ENCODE measurements at regions not wholly inside any gene's neighbourhood (a gene's known extent, or its start where the extent isn't known, plus 50 kb on each side); places are given as distances from the start of the nearest gene placed in this dataset.

DNA sequence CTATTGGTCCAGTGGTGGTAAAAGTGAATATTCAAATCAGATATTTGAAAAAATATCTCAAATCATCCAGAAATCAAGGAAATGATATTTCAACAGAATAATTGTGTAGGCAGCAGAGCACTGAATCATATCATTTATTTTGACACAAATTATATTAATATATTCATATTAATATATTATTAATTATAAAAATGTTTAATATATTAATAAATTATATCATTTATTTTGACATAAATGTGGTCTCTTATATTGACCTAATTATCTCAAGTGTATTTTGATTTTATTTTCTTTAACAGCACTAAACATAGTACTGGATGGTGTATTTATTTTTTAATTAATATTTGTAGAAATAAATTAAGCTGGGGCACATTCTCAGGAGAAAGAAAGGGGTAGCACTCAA, 257.7 kb upstream of the THBS1 start:
- DNase-seq: no peak

DNA sequence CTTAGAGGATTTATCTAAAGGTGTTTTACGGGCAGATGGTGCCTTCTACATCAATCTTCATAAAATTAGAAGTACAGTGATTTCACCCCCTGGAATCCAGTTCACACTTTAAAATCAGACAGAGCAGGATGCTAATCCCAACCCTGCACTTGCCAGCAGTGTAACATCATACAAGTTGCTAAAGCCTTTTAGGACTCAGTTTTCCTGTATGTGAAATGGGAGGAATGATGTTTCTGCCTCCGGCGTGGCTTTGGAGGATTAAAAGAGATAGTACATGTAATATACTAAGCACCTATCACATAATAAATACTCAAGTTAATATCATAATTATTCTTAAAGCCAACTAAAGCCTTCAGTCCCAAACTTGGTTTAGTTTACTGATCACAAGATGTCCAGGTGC, 257.2 kb upstream of the THBS1 start:
- no peak for DNase-seq

DNA sequence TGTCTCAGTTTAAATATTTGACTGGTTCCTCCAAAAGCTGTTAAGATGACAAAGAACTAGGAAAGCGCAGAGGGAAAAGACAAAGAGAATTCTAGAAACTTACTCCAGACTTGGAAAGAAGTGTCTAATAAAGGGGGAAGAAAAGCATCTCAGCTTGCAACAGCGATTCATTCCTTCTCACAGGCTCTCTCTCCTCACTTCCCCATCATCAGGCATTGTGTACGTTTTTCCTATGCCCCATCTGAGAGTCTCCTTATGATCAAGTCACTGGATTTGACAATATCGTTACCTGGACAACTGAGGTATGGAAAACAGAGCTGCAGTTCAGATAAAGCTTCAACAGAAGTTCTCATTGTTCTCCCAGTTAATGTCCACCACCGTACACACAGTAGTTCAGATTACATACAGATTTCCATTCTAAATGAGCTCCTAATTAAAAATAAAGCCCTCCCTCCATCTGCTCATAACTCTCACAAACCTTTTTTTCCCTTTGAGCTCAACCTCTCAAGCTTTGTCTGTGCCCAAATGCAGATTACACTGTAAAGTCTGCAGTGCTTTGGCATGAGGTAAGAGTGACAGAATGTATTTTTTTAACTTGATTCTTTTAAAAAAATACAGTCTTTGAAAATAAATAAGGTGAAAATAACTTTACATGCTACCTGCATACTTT, 254.4 kb upstream of the THBS1 start:
- no peak for DNase-seq

DNA sequence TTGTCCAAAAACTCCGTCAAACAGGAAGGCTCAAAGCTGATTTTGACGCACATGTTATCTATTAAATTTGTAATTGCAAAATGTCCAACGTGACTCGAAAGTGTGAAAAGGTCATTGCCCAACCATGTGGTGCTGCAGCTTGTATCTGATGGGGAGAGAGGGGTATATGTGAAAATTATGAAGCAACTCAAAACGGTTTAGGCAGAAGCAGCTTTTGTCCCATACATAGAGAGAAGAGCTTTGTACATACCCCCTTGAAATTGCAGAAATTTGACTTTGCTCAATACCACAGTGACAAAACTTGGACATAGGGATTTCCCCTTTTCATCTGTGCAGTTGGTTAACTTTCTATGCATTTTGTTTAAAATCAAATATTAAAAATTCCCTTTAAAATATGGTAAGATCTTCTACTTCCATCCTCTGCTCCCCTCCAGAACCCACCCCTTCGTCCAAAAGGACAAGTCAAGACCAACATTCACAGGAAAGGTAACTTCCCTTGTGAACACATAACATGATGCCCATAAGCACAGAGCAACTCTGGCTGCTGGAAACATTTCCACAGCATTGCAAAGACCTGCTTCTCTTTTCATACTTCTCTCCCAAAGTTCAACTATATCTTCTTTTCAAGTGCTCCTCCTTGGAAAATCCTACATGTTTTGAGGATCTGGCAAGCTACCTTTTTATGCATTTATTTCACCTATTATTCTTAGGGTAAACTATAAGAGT, 253.7 kb upstream of the THBS1 start:
- no peak for DNase-seq

DNA sequence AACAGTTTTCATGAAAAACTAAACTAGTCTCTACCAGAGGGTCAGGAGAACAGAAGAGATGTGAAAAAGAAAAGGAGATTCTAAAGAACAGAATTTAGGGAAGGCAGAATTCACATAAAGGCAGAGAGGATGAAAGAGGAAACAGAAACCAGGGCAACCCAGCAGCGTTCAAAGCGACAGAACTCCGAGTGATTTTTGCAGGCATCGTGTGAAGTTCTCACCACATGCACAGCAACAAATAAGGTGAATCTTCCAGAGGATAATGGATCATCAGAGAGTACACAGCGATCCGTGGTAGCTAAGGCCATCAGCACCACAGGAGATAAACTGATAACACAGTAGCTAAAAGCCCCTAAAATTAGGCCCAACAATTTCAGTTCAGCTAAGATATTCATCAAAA, 250.8 kb upstream of the THBS1 start:
- DNase-seq: peak in 4 of 58 donors; percentile 7 to 28 (median 9)

DNA sequence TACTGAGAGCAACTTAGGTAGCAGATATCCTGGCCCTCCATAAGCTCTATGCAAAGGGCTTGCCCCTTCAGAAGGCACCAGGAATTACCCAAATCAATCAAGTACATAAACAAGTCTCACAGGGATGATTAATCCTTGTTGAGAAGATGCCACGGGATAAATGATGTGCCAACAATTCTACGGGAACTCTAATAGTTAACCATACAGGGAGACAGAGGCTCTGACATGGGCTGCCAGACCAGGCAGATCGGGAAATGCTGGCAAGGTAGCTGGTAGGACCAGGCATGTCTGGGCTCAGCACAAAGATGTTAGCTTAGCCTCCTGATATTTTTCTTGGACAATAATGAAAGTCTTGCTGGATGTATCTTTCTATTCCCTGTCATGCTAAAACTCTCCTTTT, 249.3 kb upstream of the THBS1 start:
- no peak for DNase-seq

- DNase-seq: no peak
These were observed 248.0 kb upstream of the THBS1 start for GRCh38 chr15:39332846-39333245.

- no peak for DNase-seq
These were observed 247.5 kb upstream of the THBS1 start for GRCh38 chr15:39333393-39333792.

DNA sequence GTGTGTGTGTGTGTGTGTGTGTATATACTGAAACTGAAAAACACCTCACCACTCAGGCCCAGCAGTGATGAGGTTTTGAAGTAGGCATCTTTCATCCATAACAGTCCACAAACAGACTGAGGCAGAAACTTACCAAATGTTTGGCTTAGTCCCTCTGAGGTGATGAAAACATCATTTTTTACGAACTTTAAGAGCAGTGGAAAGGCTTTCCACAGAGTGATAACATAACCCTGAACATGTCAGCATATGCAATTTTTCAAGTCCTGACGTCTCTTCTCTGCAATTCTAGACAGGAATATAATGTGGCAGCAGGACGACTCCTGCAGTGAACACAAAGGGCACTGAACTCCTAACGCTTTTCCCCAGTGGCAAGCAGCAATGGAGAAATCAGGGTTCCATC, 247.0 kb upstream of the THBS1 start:
- DNase-seq: no peak

GRCh38 chr15:39336926-39337325, 244.0 kb upstream of the THBS1 start:
- no peak for DNase-seq

DNA sequence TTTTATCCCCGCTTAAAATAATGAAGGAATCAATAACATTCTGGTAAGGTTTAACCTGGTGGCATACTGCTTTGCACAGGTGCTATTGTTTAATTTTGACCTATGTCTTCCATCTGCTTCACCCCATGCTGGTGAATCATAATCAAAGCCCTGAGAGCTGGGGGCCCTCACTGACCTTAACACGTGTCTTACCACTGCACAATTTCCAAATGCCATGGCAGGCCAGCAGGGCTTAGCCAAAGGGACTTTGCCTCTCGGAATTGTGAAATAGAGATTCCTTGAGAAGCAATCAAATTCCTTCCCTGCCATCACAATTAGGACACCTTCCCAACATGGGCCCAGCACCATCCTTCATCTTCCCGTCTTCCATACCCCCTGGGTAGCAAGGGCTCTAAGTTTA, 242.6 kb upstream of the THBS1 start:
- DNase-seq: no peak

- no peak for DNase-seq
These were observed 239.8 kb upstream of the THBS1 start for GRCh38 chr15:39340903-39341645.

DNA sequence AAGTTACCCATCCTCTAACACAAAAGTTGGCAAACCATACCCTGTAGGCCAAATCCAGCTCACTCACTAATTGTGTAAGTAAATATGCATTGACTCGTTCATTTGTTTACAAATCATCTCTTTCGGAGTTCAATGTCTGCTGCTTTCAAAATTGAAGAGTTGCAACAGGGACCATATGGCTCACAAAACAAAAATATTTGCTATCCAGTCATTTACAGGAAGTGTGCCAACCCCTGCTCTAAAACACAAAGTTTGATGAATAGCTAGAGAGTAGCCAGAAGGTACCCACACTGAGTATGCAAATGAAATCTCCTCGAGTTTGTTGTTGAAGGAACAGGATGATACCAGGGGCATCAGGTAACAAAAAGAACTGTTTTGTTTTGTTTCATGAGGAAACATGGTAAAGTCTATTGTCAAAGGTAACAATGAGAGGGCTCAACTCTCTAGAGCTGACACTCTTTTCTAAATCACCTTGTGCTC, 236.2 kb upstream of the THBS1 start:
- no peak for DNase-seq

DNA sequence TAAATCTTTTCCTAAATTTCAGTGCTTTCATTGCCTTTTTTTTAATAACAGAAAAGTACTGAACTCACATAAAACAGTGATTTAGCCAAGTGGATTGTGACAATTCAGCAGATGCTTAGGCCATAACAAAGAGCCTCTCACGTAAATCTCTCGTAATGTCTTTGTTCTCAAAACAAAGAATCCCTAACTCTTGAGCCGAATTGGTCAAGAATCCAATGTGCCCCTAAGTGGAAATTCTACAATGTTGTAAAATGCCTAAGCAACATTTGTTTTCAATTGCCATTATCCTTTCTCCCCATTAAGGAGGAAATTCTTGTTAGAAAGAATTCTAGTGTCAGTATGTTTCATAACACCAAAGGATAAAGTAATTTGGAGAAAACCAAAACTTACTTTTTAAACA, 235.7 kb upstream of the THBS1 start:
- no peak for DNase-seq

- no peak for DNase-seq
These were observed 233.4 kb upstream of the THBS1 start for GRCh38 chr15:39347453-39347852.

DNA sequence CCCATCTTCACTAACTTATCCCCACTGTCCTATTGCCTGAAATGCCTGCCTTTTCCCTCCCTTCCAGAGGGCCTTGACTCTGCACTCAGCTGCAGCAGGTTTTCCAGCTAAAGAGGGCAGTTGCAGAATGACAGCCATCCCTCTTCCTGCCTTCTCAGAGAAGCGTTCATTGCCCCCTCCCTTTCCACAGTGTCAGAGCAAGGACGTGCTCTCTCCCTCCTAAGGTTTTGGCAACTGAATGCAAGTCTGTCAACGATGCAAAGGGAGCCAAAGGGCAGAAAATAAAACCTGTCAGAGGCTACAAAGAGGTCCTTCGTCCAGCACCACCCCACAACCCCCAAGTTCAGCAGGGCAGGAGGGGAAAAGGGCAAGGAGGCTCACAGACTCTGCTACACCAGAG, 230.1 kb upstream of the THBS1 start:
- DNase-seq: no peak

DNA sequence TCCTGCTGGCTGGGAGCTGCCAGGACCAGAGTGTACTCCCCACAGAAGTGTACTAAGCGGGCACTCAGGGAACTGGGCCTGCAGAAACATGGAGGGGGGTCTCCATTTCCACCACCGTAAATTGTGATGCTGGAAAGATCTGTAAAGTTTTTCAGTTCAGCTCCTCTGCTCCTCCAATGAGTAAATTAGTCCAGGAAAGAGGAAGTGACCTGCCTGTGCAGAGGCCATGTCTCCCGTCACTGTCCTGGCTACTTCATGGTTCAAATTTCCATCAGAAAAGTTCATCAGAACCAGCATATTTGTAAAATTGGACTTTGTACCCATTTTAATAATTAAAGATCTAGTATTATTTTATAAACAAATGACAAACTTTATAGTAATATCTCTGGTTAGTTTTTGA, 226.7 kb upstream of the THBS1 start:
- DNase-seq: no peak

DNA sequence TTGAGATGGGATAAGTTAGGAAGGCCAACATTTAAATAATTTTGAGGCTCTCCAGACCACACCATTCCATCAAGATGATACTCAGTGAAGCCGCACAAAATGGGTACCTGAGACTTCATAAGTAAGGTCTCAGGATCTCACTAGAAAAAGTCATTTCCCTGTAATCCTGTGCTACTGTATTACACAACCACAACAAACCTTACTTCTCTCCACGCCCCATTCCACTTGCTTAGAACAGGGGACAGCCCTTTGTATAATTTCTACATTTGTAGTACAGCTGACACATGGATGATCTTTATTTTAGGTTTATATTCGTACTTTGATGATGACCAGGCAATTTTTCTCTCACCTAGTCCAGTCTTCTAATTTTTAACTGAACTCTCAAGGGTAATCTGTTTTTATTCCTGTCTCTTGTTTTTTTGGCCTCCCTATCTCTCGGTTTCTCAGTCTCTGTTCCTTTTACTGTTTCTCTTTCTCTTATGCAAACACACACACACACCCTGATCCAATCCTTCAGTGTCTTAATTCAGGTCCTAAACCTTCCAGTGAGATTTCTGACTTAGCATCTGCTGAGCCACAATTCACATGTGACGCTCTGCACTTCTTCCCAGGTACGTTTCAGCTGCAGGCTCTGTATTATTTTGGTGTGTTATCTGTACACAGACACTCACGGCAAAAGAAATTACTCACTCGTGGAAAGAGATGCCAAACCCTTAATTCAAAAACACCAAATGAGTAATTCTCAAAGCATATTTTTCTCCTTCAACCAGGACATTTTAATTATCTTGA, 223.2 kb upstream of the THBS1 start:
- no peak for DNase-seq

- no peak for DNase-seq
These were observed 222.3 kb upstream of the THBS1 start for GRCh38 chr15:39358441-39359041.

- DNase-seq: no peak
These were observed 221.1 kb upstream of the THBS1 start for GRCh38 chr15:39359771-39360170.

DNA sequence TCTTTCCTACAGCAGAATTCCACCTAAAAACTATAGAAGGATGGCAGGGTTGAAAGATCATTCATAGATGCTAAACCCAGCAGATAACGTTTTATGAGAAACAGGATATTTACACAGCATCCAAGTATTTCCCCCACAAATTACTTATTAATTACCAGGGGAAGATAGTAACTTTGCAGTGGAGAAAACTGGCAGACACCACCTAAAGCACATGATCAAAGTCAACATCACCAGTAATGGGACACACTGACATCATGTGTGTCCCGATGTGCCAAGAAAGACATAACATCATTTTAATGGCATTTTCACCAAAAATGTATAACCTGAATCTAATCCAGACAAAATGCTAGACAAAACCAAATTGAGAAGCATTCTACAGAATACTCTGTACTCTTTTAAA, 220.4 kb upstream of the THBS1 start:
- no peak for DNase-seq

All from anterior cingulate cortex (tissue), 58 donors.